Fibroblast of skin of back (primary cell): ENCODE measurements at regions not wholly inside any gene's neighbourhood (a gene's known extent, or its start where the extent isn't known, plus 50 kb on each side); places are given as distances from the start of the nearest gene placed in this dataset.

Experiments
- DNase-seq: peaks from one replicate; pipeline ENCODE4 v3.0.0-alpha.2; 2013

DNA sequence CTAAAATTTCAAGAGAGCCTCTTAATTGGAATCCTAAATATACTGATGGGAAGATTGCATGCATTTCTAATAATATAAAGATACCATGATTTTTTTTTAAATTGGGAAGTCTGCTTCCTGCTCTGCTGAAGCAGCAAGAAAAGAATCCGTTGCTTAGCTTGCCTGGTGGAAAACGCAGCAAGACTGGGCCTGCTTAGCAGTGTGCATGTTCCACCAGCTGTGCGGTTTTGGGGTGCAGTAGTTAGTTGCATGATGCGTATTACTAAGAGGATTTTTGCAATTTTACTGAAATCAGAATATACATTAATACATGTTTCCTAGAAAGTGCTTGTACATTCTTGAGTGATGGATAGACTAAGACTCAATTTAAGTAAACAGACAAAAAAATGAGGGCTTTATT is 319.9 kb downstream of the CMPK2 start:
- no peak for DNase-seq

DNA sequence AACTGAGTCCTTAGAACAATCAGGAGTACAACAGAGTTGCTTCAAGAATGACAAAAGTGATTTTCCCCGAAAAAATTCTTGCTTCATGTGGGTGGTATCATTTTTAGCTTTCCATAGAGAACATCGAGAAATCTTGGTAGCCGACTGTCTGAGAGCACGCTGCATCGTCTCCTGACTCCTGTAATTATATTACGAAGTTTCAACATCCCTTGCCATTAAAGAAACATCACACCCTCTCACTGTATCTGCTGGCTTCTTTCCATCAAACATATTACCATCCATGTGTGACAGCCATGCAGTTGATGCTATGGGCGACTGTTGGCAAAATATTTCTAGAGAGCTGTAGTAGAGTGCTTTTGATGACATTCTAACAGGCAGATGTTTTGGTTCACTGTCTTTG is 311.2 kb downstream of the CMPK2 start:
- no peak for DNase-seq

DNA sequence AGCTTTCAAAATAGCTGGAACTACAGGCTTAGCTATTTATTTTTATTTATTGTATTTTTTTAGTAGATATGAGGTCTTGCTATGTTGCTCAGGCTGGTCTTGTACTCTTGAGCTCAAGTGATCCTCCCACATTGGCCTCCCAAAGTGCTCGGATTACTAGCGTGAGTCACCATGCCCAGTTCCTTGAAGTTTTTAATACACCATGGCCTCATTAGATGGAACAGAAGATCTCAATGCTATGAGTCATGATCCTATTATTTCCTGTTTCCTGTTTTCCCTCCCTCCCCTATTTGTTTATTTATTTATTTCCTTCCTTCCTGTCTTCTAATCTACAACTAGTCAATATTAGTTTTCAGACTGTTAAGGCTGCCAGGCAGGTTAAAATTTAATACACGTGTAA is 309.0 kb downstream of the CMPK2 start:
- peak; percentile 78 for DNase-seq

DNA sequence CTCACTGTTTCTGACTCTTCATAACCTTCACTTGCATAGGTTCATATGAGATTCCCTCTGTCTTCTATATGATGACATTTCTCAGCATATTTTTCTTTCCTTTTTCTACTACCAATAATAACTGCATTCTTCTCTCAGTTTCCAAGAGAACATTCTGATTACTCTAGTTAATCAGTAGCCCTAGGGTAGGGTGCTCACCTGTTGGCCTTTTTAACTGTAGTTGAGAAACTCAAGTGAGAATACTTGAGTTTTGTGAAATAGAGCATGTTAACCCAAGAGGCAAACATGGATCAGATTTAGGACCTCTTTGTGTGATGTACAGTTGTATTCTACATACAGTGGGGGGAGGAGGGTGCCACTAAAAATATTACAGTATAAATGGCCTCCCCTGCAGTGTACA is 308.0 kb downstream of the CMPK2 start:
- no peak for DNase-seq

DNA sequence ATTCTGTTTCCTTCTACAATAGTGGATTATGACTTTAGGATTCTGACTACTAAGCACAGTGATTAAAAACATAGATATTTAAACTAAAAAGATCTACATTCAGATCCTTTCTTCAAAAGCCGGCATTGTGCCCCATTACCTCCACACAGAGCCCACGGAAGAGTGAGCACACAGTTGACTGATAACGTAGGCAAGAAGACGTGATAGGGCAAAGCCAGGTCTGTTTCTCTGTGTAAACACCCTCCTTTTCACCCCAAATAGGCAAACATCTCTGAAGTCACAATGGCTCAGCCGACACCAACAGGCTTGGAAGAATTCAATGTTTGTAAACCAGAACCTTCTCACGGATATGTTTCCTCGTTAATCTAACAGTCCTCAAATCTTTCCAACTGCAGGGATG is 302.9 kb downstream of the CMPK2 start:
- DNase-seq, result no peak

DNA sequence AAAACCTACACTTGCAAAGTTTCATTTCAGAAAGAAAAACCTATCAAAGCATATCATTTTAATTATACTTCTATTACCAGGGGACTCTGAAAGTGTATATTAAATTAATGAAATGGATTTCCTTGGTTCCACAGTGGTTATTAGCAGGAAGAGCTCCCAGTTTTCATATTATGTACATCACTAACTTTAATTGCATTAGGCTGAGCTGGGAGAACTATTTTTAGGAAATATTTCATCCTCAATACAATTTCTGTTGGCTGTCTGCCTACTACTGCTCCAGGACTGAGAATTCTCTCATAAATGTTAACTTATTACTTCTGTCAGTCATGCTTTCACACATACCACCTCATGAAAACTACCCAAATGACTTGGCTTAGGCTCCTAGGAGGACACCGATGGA is 301.4 kb downstream of the CMPK2 start:
- peak; percentile 8 for DNase-seq

DNA sequence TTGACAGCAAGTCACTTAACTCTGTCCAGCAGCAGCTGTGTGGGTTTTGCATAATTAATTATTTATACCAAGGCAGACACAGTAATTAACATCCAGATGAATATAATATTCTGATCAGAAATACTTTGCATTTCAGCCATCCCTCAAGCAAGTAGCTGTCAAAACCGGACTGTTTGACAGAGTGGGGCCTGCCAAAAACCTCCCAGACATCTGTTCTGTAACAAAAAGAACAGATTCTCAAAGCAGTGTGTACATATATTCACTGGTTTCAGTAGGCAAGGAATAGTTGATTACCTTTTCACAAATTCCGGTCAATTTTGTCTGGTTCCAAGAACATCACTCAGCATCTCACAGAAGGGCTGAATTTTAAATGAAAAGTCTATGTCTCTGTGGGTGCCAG is 291.6 kb downstream of the CMPK2 start:
- DNase-seq, result no peak

DNA sequence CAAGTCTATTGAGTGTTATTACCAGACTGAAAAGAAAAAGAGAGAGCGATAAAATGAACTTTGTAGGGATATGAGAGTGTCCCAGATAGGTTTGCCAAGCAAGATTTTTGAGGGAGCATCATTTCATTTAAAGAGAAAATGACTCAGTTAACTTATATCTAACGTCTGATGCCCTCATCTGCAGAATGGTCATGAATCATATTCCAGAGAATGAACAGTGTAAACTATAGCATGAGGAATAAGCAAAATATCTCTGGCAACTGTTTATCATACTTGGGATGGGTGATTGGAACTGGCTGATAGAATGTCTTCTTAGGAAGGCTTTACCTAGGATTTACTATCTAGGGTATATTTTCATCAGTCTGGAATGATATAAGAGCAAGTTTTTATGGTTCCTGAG is 289.4 kb downstream of the CMPK2 start:
- DNase-seq, result peak; percentile 85

DNA sequence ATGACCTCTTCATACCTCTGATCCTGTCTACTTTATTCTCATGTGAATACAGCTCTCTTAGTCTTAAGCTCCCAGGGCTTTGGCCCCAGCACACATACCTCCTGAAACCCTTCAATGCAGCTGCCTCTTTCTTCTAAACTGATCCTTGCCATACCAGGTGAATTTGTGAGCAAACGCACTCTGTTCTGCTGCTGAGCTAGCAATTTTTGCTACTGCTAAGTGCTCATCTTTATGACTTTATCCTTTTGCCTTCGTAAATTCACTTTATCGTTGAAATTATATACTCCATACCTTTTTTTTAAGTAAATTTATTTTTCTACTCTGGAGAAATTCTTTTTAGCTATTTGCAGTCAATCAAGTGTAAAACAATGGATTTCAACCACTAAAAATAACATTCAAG is 287.7 kb downstream of the CMPK2 start:
- no peak for DNase-seq

DNA sequence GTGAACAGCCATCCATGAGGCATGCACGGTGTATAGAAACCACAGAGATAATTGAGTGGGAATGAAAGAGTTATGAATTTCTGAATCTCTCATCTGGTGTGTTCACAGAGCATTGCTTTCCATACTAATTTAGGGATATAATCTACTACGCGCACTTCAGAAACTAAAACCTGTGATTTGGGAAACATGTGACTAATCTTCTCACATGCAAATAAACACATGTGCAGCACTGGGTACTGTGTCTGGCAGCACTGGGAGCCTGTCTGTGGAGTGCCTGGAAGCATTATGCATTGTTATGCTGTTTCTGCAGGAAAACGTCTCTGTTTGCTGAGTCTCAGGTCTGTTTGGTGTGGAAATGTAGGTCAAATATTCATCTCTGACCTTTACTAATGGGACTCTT is 287.3 kb downstream of the CMPK2 start:
- DNase-seq, result no peak

DNA sequence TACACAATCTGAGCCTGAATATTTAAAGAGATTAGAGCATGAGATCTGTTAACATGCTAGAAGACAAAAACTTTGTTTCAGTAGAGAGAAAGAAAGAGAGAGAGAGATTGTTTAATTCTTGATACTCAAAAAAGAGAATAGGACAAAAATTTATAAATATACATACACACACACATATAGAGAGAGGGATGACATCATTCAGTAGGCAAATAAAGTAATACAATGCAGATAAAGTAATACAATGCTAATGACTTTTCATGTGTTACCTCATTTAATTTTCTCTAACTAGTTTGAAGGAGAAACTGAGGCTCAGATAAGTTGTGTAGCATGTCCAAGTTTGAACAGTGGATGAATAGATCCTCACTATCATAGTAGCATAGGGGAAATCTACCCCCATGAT is 286.4 kb downstream of the CMPK2 start:
- no peak for DNase-seq

DNA sequence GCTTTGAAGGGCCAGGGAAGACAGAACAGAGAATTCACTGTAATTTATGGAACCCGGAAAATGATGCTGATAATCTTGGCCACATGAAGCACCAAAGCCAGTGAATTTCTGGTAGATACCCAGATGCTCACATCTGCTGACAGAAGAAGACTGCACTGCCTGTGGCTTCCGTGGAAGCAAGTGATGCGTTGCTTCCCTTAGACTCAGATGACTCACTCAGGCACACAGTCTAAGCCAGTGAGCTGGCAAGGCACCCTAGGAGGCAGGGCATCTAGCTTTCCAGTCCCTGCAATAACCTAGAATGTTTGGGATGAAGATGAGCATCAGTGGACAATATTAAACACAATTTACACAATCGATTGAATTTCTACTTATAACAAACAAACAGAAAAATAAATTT is 284.7 kb downstream of the CMPK2 start:
- DNase-seq, result peak; percentile 83

DNA sequence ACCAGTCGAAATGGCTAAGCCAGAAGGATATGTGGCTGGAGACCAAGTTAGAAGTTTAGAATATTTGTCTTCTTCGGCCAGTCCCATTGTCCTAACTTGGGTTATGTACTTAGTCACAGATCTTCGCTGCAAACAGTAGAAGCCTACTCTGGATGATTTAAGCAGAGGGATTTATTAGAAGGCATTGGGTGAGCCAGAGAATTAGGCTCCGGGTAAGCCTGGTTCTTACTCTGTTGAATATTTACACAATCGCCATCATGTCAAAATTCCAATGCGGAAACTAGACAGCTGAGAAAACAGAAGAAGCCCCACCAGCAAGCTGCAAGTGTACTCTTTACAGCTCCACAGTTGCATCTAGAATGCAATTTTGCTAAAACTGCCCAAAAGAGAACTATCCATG is 276.6 kb downstream of the CMPK2 start:
- no peak for DNase-seq

DNA sequence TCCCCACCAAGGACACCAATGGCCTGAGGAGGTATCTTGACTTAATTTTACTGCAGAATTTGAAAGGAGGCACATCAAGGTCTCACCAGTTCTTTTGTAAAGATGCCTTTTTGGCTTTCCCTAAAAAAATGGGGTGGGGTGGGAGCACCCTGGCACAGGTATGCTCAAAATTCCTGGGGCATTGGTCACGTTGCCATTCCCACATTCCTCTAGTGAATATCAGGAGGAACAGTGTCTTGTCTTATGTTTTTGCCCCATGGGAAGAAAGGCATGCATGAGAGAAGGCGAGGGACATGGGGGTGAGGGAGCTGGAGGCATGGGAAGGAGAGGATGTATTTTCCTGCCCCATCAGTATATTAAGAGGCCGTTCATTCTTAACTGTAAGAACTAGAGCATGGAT is 275.3 kb downstream of the CMPK2 start:
- no peak for DNase-seq

DNA sequence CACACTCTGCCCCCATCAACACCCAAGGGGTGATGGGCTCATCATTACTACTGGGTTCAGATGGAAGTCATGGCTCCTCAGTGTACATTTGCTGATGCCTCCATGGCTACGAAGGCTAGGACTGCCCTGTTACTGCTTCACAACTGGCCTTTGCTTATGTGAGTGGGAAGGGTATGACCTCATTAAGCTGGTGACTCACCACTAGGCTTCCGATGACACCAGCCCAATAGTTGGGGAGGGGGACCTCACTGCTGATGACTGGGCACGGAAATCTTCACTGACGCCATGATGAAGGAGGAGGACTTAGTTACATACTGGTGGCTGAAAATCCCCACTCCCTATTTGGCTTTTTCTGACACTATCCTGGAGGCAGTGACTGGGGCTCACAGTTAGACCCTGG is 263.2 kb downstream of the CMPK2 start:
- DNase-seq, result no peak

DNA sequence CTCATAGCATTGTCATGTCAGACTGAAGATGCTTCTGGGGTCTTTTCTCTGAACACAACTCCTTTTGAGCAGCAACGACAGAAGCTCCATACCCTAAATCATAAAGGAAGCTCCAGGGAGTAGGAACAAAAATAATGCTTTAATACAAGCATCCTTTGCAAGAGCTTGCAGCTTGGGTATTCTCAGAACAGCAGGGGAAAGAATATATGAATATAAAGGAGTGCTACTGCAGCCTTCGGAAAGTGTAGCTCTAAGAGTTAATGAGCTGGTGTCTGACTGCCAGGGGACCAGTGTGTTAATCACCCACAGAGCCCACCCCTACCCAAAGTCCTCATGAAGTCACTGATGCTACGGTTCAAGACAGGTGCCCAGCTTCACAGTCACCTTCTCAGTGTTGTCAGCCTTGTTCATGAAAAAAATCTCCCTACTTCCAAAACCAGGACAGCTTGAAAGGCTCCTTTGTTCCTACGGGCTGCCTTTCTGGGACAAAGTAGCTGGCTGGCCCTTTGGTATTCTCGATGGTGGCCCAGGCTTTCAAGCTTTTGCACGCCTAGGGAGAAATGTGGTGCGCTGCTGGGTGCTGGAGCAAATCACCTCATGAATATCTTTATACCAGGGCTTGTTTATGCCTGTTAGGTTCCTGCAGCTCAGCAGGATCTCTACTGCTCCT is 259.7 kb downstream of the CMPK2 start:
- no peak for DNase-seq

DNA sequence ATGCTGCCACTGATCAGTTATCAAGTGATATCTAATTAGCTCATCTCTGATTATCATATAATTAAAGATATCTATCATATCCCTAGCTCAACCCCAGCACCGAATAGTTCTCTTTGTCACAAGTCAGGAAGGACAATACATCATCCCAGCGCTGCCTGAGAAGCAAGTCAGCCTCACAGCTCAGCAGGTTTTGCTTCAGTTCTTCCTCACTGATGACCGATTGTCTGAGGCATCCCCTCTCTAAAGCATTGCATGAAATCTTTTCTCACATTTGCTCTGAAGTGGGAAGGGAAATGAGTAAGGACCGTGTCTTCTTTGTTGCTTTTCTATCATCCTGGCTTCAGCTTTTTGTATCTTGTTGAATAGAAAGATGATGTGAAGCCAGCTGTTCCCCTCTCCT is 247.9 kb downstream of the CMPK2 start:
- no peak for DNase-seq

DNA sequence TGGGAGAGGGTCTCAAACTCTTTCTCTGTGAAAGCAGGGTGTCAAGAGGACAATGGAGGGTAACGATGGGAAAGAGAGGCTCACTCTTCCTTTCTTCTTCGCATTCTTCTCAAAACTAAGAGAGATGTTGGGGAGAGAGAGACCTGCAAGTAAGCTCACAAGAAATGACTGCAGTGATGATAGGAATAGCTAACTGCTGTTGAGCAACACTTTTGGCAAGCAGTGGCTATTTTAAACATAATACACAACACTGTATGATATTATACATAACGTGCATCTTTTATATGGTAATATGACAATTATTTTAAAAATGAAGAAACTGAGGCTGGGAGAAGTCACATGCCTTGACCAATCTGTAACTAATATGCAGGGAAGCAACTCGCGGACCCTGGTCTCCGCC is 247.5 kb downstream of the CMPK2 start:
- DNase-seq, result no peak

DNA sequence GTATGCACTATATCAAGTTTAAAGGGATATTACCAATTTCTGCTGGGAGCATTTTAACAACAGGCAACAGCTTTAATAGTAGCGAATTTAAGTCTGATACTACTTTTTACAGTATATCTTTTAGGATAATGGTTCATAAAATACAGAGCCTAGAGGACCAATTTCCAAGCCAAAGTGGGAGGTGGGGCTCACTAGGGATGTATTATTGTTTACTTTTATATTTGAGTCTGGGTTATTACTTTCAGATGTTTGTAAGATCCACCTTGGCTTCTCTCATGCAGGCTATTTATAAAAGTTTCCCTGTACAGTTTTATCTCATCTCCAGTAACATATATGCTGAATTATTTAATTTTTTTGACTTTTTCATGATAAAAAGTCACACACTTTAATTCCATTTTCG is 242.0 kb downstream of the CMPK2 start:
- no peak for DNase-seq

DNA sequence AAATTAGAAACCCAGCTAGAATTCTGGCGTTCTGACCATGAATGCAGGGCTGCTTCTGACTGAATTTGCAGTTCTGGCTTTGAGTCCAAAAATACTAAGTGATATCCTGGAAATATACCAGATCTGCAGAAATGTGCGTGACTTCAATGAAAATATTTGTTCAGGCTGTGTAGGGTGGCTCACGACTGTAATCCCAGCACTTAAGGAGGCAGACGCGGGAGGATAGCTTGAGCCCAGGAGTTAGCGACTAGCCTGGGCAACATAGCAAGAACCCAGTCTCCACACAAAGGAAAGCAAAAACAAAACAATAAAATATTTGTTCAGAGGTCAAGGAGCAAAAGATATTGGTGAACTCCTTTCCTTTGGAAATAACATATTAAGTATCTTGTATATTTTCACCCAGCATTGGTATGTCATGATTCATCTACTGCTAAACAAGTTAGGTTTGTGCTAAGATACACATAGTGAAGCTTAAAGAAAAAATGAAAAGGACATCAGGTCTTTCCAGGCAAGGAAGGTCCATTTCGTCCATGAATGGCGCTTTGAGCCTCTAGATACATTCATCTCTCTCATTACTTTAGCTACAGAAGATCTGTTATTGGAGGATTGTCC is 239.2 kb downstream of the CMPK2 start:
- DNase-seq, result no peak

DNA sequence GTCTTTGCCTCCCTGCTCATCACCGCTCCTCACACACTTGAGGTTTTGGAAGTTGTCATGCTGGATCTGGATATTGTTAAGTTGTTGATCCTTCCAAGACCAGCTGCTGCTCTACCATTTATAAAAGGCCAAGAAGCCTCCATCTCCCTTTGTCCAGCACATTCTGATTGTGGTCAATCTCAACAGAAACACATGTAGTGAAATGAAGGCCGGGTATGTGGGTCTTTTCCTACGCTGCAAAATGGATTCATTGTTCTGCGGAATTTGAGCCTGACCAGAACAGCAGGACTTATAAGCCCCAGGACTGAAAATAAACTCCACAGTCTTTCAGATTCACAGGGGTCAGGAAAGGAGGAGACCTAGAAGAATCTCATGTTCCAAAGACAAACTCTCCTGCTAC is 238.4 kb downstream of the CMPK2 start:
- no peak for DNase-seq

DNA sequence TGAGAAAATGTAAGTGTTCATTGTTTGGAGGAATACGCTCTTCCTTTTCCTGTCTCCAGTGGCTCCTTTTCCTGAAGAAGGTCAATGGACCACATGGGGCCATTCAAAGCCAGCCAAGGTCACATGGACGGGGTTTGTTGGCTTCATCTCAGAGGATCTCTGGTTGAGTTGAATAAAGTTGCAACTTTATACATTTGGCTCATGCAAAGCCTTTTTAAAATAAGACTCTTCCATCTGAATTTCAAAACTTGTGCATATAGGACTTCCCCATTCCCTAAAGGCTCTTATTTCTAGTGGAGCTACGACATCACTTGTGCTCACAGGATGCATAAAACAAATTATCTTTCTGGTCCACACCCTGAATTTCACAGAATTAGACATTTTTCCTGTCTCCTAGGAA is 235.5 kb downstream of the CMPK2 start:
- DNase-seq, result no peak

DNA sequence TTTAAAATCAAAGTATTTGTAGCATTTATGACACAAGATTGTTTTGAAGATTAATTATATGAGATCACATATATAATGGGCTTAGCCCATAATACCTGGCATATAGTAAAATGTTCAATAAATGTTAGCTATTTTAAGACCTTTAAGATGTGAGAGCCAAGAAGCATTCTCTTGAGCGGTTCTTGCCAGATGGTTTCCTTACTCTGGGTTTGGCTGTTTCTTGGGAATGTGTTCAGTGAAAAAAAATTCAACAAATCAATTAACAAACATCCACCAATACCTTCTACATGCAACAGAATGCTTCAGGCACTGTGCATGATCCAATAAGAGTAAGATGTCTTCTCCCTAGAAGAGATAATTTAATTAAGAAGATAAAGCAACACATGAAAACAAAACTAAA is 230.4 kb downstream of the CMPK2 start:
- DNase-seq, result no peak

DNA sequence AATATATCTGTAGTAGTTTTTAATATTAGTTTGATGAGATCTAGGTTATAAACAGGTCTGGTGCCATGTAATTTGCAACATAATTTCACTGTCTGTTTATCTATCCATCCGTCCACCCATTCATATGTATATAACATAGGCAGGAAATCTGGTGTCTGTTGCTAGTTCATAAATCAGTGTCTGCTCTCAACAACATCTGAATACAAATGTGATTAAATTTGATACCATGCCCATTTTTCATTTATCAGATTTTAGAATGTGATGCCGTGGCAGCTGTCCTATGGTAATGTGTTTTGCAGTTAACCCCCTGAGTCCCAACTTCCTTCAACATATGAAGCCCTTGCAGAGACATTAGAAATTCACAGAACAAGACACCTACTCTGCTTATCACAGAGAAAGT is 228.4 kb downstream of the CMPK2 start:
- DNase-seq, result no peak
